ENCODE measurements at regions not wholly inside any gene's neighbourhood (a gene's known extent, or its start where the extent isn't known, plus 50 kb on each side); places are given as distances from the start of the nearest gene placed in this dataset.

DNA sequence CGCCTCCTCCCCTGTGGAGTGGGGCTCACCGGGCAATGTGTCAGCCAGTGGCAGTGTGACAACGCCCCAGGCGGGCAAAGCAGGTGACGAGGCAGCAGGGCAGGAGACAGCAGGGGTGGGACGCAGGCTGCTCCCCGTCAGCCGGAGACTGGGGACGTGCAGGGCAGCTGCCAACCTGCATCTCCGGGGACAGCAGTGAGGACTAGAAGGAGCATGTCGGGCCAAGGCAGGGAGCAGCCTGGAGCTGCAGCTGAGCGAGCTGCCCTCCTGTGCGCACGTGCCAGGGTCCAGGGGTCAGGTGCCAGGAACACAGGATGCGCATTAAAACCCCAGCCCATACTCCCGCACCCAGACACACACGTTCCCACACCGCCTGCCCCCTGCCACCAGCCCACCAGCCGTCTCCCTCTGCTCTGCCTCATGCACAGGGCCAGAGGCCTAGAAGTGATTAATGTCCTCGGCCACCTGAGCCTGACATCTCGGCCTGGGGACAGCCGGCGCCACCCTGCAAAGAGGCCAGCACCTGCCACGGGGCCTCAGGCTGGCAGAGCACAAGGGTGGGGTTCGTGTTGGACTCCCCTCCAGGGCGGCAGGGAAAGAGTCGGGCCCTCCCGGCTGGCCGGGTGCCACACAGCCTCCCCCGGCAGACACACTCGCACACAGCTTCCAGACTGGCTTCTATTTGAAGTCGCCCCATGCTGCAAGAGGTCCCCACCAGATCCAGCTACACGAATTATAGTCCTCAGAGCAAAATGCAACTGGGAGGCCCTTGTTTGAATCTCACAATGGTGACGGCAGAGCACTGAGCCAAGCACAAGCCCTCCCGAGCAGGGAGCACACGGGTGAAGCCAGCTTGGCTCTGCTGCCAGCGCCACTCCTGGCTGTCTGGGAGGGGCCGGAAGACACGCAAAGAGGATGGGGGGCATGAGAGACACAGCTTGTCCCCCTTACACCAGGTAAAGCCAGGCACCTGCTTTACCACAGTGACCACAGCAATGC, 90.4 kb downstream of the RBFOX3 start:
- peaks cover 30% of the 10 kb centered on the region for H3K27me3 ChIP-seq (replicated peaks; ENCODE audit: insufficient read depth)
- in situ Hi-C loops (cut with MboI), result no loop called here

DNA sequence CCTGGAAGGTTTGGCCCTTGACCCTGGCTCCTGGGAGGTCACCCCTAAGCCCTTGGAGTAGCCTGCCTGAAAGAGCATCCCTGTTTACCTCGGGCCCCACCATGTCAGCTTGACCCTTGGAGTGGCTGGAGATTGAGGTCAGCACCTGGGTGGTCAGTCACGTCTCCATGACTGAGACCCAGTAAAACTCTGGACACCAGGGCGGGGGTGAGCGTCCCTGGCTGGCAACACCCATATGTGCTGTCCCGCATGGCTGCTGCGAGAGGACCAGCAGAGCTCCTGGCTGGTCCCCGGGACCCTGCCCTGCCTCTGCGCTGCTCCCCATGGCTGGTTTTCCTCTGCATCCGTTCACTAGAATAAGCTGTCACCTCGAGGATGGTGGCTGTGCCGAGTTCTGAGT, 91.2 kb downstream of the RBFOX3 start:
- WGBS, 2 experiments (ENCODE audit: low coverage in 1 of 2, low lambda C conversion rate in 2 of 2, missing lambda C conversion rate in 2 of 2), result 53 to 57% methylated on average over 11 of the region's 11 CpGs
- Histone ChIP-seq H3K27ac (no peak overlapping the region), H3K9ac (no peak overlapping the region), H3K4me1 (ENCODE audit: insufficient read depth) (no peaks in the 10 kb centered on the region), H2AFZ (no peak overlapping the region), H3K4me3 (no peak overlapping the region), H3K27me3 (replicated peaks; ENCODE audit: insufficient read depth) (peaks cover 27% of the 10 kb centered on the region), H3K4me2 (ENCODE audit: unreplicated experiment) (no peak overlapping the region), H4K20me1 (ENCODE audit: insufficient read depth) (no peaks in the 10 kb centered on the region), H3K36me3 (ENCODE audit: low read depth) (no peaks in the 10 kb centered on the region), H3K9me2 (ENCODE audit: insufficient read depth) (no peaks in the 10 kb centered on the region), H3K9me3 (ENCODE audit: low read depth) (no peaks in the 10 kb centered on the region), H3K79me2 (ENCODE audit: insufficient read depth) (no peaks in the 10 kb centered on the region), H3F3A (ENCODE audit: insufficient read depth) (no peaks in the 10 kb centered on the region)
- TF ChIP-seq EZH2 (IDR thresholded peaks at IDR 0.05; ENCODE audit: insufficient read depth, poor library complexity, severe bottlenecking) (no peak), EZH2phosphoT487 (IDR thresholded peaks at IDR 0.05; ENCODE audit: insufficient read depth, low read depth) (no peak)
- in situ Hi-C loops (cut with MboI), result no loop called here
- DNase-seq, result no peak

More for the DNA sequence above, 90.4 kb downstream of the RBFOX3 start:
- H3K9me2 ChIP-seq (ENCODE audit: insufficient read depth), result no peaks in the 10 kb centered on the region
- H4K20me1 ChIP-seq (ENCODE audit: insufficient read depth), result no peaks in the 10 kb centered on the region
- DNase-seq, result no peak
- WGBS, 2 experiments (ENCODE audit: low coverage in 1 of 2, low lambda C conversion rate in 2 of 2, missing lambda C conversion rate in 2 of 2), result 28 to 32% methylated on average over 36 to 39 of the region's 39 CpGs
- H3K27ac ChIP-seq, result no peak overlapping the region
- TF ChIP-seq EZH2phosphoT487 (IDR thresholded peaks at IDR 0.05; ENCODE audit: insufficient read depth, low read depth), result no peak
- no peak for TF ChIP-seq EZH2 (IDR thresholded peaks at IDR 0.05; ENCODE audit: insufficient read depth, poor library complexity, severe bottlenecking)
- no peaks in the 10 kb centered on the region for H3K4me1 ChIP-seq (ENCODE audit: insufficient read depth)
- H2AFZ ChIP-seq, result no peak overlapping the region
- H3K4me2 ChIP-seq (ENCODE audit: unreplicated experiment), result no peak overlapping the region
- H3K9ac ChIP-seq, result no peak overlapping the region
- H3K4me3 ChIP-seq, result no peak overlapping the region
- no peaks in the 10 kb centered on the region for H3K79me2 ChIP-seq (ENCODE audit: insufficient read depth)
- no peaks in the 10 kb centered on the region for H3K9me3 ChIP-seq (ENCODE audit: low read depth)
- H3K36me3 ChIP-seq (ENCODE audit: low read depth), result no peaks in the 10 kb centered on the region
- no peaks in the 10 kb centered on the region for H3F3A ChIP-seq (ENCODE audit: insufficient read depth)

DNA sequence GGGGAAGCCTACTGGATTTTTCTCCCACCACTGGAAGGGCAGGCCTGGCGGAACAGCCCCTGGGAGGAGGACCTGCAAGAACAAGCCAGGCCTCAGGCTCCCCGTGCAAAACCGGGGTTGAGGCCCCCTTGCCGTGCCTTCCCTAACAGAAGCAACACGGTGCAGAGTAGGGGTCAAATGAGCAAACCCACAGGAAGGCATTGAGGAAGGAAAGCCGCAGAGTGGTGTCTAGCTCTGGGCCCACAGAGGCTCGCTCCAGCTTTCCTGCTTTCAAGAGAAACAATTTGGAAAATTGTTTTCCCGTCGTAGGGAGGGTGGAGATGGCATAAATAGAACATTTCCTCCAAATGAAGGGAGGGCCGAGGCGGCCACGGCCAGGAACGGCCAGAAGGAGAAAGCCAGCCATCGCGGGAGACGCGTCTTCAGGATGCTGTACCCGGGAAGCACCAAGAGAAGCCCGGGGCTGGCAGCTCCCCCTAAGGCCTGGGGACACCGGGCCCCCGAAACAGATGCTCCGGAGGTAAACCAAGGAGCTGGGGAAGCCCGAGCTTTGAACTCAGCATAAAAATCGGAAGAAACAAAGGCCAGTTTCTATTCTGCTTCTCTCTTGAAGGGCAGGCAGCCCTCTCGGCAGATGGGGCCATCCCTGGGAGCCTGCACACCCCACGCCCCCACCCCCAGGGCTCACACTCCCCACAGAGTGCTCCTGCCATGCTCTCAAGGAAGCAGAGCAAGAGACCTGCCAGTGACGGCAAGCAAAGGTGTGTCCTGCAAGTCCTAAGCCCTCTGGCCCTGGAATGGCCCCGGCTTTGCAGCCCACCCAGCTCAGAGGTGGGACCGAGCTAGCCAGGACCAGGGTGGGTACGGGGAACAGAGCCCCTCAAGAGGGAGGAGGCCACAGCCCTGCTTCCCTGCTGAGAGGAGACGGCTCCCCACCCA, 92.0 kb downstream of the RBFOX3 start:
- Histone ChIP-seq H3K79me2 (ENCODE audit: insufficient read depth) (no peaks in the 10 kb centered on the region), H3K27ac (no peak overlapping the region), H3K4me3 (no peak overlapping the region), H2AFZ (no peak overlapping the region), H3F3A (ENCODE audit: insufficient read depth) (no peaks in the 10 kb centered on the region), H3K4me2 (ENCODE audit: unreplicated experiment) (no peak overlapping the region), H3K36me3 (ENCODE audit: low read depth) (no peaks in the 10 kb centered on the region), H3K9me3 (ENCODE audit: low read depth) (no peaks in the 10 kb centered on the region), H3K9me2 (ENCODE audit: insufficient read depth) (no peaks in the 10 kb centered on the region), H3K4me1 (ENCODE audit: insufficient read depth) (no peaks in the 10 kb centered on the region), H3K9ac (no peak overlapping the region), H4K20me1 (ENCODE audit: insufficient read depth) (no peaks in the 10 kb centered on the region), H3K27me3 (replicated peaks; ENCODE audit: insufficient read depth) (peaks cover 22% of the 10 kb centered on the region)
- TF ChIP-seq EZH2 (IDR thresholded peaks at IDR 0.05; ENCODE audit: insufficient read depth, poor library complexity, severe bottlenecking), result no peak
- no peak for TF ChIP-seq EZH2phosphoT487 (IDR thresholded peaks at IDR 0.05; ENCODE audit: insufficient read depth, low read depth)
- no peak for DNase-seq
- in situ Hi-C loops (cut with MboI), result no loop called here
- WGBS, 2 experiments (ENCODE audit: low coverage in 1 of 2, low lambda C conversion rate in 2 of 2, missing lambda C conversion rate in 2 of 2), result 40 to 48% methylated on average over 31 of the region's 31 CpGs

DNA sequence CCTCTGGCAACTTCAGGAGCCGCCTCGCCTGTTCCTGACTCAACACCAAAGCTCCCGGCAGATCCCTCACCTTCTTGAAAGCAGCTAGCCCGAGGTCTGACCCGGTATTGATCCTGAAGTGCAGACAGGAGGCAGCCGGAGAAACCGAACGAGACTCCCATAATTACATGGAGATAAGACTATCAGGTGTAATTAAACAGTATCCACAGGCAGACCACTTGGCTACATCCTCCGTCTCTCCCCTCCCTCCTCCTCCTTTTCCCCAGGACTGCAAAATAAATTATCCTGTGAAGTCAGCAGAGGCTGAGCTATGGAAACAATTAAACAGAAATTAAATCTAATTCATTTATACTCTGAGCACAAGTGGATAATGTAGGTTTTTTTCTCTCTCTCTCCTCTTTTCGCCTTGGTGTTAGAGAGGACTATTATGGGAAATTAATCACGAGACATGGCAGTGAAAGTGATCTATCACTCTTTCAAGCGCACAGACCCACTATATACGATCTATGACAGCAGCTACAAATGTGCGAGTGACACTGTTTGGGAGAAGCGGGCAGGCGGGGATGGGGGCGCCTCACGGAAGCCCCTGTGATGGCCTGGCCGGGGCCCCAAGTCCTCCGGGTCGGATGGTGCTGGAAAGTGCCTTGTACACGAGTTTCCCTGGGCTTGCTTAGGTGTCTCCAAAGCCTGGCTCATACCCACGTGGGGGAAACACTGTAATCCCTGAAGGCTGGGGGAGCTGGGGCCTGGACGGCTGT, 92.8 kb downstream of the RBFOX3 start:
- no peaks in the 10 kb centered on the region for H3K4me1 ChIP-seq (ENCODE audit: insufficient read depth)

More for the DNA sequence above, 92.8 kb downstream of the RBFOX3 start:
- H3K9me2 ChIP-seq (ENCODE audit: insufficient read depth), result no peaks in the 10 kb centered on the region
- no peaks in the 10 kb centered on the region for H4K20me1 ChIP-seq (ENCODE audit: insufficient read depth)
- no peaks in the 10 kb centered on the region for H3F3A ChIP-seq (ENCODE audit: insufficient read depth)
- no peak overlapping the region for H3K4me2 ChIP-seq (ENCODE audit: unreplicated experiment)
- H3K27ac ChIP-seq, result no peak overlapping the region
- no peak overlapping the region for H3K9ac ChIP-seq
- H3K36me3 ChIP-seq (ENCODE audit: low read depth), result no peaks in the 10 kb centered on the region
- no peak for DNase-seq
- H3K27me3 ChIP-seq (replicated peaks; ENCODE audit: insufficient read depth), result peaks cover 15% of the 10 kb centered on the region
- no peaks in the 10 kb centered on the region for H3K79me2 ChIP-seq (ENCODE audit: insufficient read depth)
- no peak overlapping the region for H2AFZ ChIP-seq
- WGBS, 2 experiments (ENCODE audit: low coverage in 1 of 2, low lambda C conversion rate in 2 of 2, missing lambda C conversion rate in 2 of 2), result 26 to 27% methylated on average over 23 to 24 of the region's 24 CpGs
- H3K9me3 ChIP-seq (ENCODE audit: low read depth), result no peaks in the 10 kb centered on the region
- TF ChIP-seq EZH2 (IDR thresholded peaks at IDR 0.05; ENCODE audit: insufficient read depth, poor library complexity, severe bottlenecking), result no peak
- no peak for TF ChIP-seq EZH2phosphoT487 (IDR thresholded peaks at IDR 0.05; ENCODE audit: insufficient read depth, low read depth)
- H3K4me3 ChIP-seq, result no peak overlapping the region
- in situ Hi-C loops (cut with MboI), result no loop called here

Measured in GM23248 (cell line).